ENCODE measurements at regions not wholly inside any gene's neighbourhood (a gene's known extent, or its start where the extent isn't known, plus 50 kb on each side); places are given as distances from the start of the nearest gene placed in this dataset.

DNA sequence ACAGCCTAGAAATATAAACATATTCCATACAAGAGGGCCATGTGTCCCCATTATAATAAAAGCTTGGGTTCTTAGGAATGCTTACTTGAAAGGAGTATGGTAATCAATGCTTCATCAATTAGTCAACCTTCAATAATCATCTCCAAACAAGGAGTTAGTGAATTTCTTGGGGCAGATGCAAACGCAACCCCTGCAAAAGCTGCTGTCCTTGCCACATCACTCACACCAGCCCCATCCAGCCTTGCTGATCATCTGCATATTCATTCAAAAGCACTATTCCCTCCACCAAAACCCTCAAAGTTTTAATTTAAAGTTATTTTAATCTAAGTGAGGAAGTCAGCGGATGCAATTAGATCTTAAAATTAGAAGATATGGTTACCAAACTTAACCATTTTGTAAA, 54.0 kb upstream of the VGLL4 start:
- TF ChIP-seq POLR2A (IDR thresholded peaks at IDR 0.05) = no peak
- TF ChIP-seq, protein P1, sequence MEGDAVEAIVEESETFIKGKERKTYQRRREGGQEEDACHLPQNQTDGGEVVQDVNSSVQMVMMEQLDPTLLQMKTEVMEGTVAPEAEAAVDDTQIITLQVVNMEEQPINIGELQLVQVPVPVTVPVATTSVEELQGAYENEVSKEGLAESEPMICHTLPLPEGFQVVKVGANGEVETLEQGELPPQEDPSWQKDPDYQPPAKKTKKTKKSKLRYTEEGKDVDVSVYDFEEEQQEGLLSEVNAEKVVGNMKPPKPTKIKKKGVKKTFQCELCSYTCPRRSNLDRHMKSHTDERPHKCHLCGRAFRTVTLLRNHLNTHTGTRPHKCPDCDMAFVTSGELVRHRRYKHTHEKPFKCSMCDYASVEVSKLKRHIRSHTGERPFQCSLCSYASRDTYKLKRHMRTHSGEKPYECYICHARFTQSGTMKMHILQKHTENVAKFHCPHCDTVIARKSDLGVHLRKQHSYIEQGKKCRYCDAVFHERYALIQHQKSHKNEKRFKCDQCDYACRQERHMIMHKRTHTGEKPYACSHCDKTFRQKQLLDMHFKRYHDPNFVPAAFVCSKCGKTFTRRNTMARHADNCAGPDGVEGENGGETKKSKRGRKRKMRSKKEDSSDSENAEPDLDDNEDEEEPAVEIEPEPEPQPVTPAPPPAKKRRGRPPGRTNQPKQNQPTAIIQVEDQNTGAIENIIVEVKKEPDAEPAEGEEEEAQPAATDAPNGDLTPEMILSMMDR (IDR thresholded peaks at IDR 0.05) = no peak
- Histone ChIP-seq H3K9me3 (no peaks in the 10 kb centered on the region), H3K27me3 (no peaks in the 10 kb centered on the region), H3K36me3 (ENCODE audit: low read depth, missing control alignments) (no peaks in the 10 kb centered on the region), H3K4me1 (no peaks in the 10 kb centered on the region), H3K27ac (no peak overlapping the region), H3K4me3 (no peak overlapping the region)
- no peak for DNase-seq
- intact Hi-C loops (cut with DNase I; ENCODE audit: low total_unique reads) = no loop called here
- WGBS, 2 donors = 98% methylated on average over 2 of the region's 2 CpGs

DNA sequence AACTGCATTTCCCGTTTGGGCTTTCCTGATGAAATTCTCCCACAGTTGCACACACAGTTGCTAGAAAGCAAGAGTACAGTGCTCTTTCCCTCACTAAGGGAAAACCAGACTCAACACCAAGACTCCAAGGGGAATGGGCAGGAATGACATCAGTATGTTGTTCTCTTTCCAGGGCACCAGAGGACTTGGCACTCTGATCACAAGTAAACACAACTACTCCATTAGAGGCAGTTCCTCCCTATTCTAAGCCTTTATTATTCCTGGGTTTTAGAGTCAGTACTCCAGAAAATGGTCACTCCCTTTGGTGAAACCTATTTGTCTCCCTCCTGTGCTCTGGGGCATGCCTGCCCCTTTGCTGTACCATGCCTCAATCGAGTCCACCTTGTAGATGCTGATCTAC, 52.3 kb upstream of the VGLL4 start:
- Histone ChIP-seq H3K4me3 (no peak overlapping the region), H3K36me3 (ENCODE audit: low read depth, missing control alignments) (no peaks in the 10 kb centered on the region), H3K4me1 (no peaks in the 10 kb centered on the region), H3K27ac (no peak overlapping the region), H3K27me3 (no peaks in the 10 kb centered on the region), H3K9me3 (no peaks in the 10 kb centered on the region)
- no peak for DNase-seq
- TF ChIP-seq, protein P1 (IDR thresholded peaks at IDR 0.05) = no peak
- TF ChIP-seq POLR2A (IDR thresholded peaks at IDR 0.05) = no peak
- intact Hi-C loops (cut with DNase I; ENCODE audit: low total_unique reads) = no loop called here
- 87 to 95% methylated on average over 2 of the region's 2 CpGs for WGBS, 2 donors

Measured in testis (tissue), 2 donors.